ENCODE measurements at regions not wholly inside any gene's neighbourhood (a gene's known extent, or its start where the extent isn't known, plus 50 kb on each side); places are given as distances from the start of the nearest gene placed in this dataset.
A peak's percentile ranks its signal among the peaks of the same experiment; 100 is the strongest.

DNA sequence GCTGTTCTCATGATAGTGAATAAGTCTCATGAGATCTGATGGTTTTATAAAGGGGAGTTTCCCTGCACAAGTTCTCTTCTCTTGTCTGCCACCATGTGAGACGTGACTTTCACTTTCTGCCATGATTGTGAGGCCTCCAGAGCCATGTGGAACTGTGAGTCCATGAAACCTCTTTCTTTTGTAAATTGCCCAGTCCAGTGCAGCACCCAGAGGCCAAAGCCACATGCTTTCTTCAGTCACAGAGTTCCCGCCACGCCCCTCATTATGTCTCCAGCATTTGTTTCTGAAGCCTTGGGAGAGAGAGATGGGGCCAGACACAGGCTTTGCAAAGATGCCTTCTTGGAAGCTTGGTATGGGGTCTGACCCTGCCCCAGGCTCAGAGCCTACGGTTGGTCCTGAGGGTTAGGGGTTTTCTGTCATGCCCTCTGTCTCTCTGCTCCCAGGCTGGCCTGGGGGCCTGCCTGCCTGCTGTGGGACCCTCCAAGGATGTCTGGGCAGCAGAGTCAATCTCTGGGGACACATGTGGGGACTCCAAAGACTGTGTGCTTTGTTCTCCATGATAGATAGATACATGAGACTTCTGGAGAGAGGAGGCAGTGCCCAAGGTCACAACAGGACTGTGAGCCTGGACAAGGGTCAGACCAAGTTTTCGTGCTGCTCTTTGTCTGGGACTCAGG lies 114.1 kb upstream of the PRMT8 start:
- Histone ChIP-seq H3K4me3 (no peak overlapping the region), H3K27ac (no peak overlapping the region), H3K4me1 (peaks cover 7 to 18% (median 14%) of the 10 kb centered on the region in 4 donors), H3K9me3 (peaks cover 0 to 6% (median 0%) of the 10 kb centered on the region in 4 donors), H3K27me3 (no peaks in the 10 kb centered on the region), H3K36me3 (no peaks in the 10 kb centered on the region)
- intact Hi-C loops (cut with DNase I; ENCODE audit: low total_unique reads), result no loop called here
- 67 to 86% (median 69%) methylated on average over 5 of the region's 5 CpGs for WGBS, 5 donors
- DNase-seq, result no peak
- TF ChIP-seq POLR2AphosphoS5 (IDR thresholded peaks at IDR 0.05), result no peak
- TF ChIP-seq POLR2A (IDR thresholded peaks at IDR 0.05), result no peak
- no peak for TF ChIP-seq EP300 (IDR thresholded peaks at IDR 0.05)
- TF ChIP-seq CTCF (IDR thresholded peaks at IDR 0.05), result no peak

DNA sequence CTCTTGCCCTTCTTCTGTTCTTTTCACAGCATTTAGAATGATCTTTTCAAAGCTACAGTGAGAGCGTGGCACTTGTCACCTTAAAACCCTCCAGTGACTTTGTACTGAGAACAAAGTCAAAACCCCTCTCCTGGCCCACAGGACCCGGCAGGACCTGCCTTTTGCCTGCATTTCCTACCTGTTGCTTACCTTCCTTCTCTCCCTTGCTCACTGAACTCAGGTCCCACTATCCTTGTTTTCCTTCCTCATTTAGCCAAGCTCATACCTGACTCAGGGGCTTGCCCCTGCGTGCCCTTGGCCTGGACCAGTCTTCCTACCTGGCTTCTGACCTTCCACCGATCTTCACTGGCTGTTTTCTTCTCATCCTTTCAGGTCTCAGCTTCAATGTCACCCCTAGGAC lies 112.3 kb upstream of the PRMT8 start:
- Histone ChIP-seq H3K27ac (no peak overlapping the region), H3K4me1 (peaks cover 7 to 18% (median 14%) of the 10 kb centered on the region in 4 donors), H3K4me3 (no peak overlapping the region), H3K36me3 (no peaks in the 10 kb centered on the region), H3K9me3 (peaks cover 0 to 6% (median 0%) of the 10 kb centered on the region in 4 donors), H3K27me3 (no peaks in the 10 kb centered on the region)
- TF ChIP-seq EP300 (IDR thresholded peaks at IDR 0.05) (no peak), POLR2AphosphoS5 (IDR thresholded peaks at IDR 0.05) (no peak), CTCF (IDR thresholded peaks at IDR 0.05) (no peak), POLR2A (IDR thresholded peaks at IDR 0.05) (no peak)
- 76 to 84% (median 82%) methylated on average over 4 of the region's 4 CpGs for WGBS, 5 donors
- no peak for DNase-seq
- intact Hi-C loops (cut with DNase I; ENCODE audit: low total_unique reads), result no loop called here

GRCh38 chr12:3379079-3379478 lies 111.9 kb upstream of the PRMT8 start:
- H3K36me3 ChIP-seq, result no peaks in the 10 kb centered on the region
- H3K4me3 ChIP-seq, result no peak overlapping the region
- H3K27me3 ChIP-seq, result no peaks in the 10 kb centered on the region
- 48 to 66% (median 55%) methylated on average over 6 of the region's 6 CpGs for WGBS, 5 donors
- H3K9me3 ChIP-seq, result peaks cover 0 to 6% (median 0%) of the 10 kb centered on the region in 4 donors
- intact Hi-C loops (cut with DNase I; ENCODE audit: low total_unique reads), result no loop called here
- TF ChIP-seq POLR2A (IDR thresholded peaks at IDR 0.05) (no peak), CTCF (IDR thresholded peaks at IDR 0.05) (no peak), EP300 (IDR thresholded peaks at IDR 0.05) (no peak), POLR2AphosphoS5 (IDR thresholded peaks at IDR 0.05) (no peak)
- no peak overlapping the region for H3K27ac ChIP-seq
- H3K4me1 ChIP-seq, result peaks cover 7 to 18% (median 14%) of the 10 kb centered on the region in 4 donors
- DNase-seq, result no peak

GRCh38 chr12:3380200-3381043 lies 110.6 kb upstream of the PRMT8 start:
- WGBS, 5 donors, result 65 to 74% (median 70%) methylated on average over 15 of the region's 15 CpGs
- Histone ChIP-seq H3K36me3 (no peaks in the 10 kb centered on the region), H3K27ac (peak overlapping the region in 2 of 5 donors; percentile 24 to 49), H3K4me3 (no peak overlapping the region), H3K9me3 (peaks cover 0 to 6% (median 0%) of the 10 kb centered on the region in 4 donors), H3K4me1 (peaks cover 7 to 18% (median 14%) of the 10 kb centered on the region in 4 donors), H3K27me3 (no peaks in the 10 kb centered on the region)
- TF ChIP-seq CTCF (IDR thresholded peaks at IDR 0.05) (no peak), EP300 (IDR thresholded peaks at IDR 0.05) (no peak), POLR2A (IDR thresholded peaks at IDR 0.05) (no peak), POLR2AphosphoS5 (IDR thresholded peaks at IDR 0.05) (no peak)
- no peak for DNase-seq
- intact Hi-C loops (cut with DNase I; ENCODE audit: low total_unique reads), result no loop called here
